ENCODE measurements at regions not wholly inside any gene's neighbourhood (a gene's known extent, or its start where the extent isn't known, plus 50 kb on each side); places are given as distances from the start of the nearest gene placed in this dataset.

DNA sequence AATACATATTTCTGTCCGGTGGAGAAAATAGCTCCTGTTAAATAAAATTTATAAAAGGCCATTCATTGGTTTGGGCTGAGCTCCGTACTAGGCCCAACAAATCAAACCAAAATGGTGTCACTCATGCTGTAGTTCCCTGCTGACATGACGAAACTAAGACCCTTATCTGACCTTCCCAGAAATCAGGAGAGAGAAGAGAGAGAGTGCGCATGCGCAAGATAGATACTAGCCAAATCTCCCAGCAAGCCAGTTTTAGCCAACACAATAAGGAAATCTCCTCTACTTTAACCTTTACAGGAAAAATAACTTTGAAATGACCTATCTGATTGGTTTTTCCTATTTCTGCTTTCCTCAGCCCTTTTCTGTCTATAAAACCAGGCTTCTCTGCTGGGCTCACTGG lies 152.7 kb upstream of the RMST start:
- Mint-ChIP-seq H3K4me1 (peaks cover 4% of the 10 kb centered on the region), H3K9me3 (peaks cover 0 to 1% (median 0%) of the 10 kb centered on the region in 7 donors), H3K27ac (no peak overlapping the region), H3K36me3 (no peaks in the 10 kb centered on the region), H3K27me3 (ENCODE audit: low read depth in 3 of 3) (peaks cover 0 to 5% (median 2%) of the 10 kb centered on the region in 3 donors), H3K4me3 (no peak overlapping the region)
- no peak overlapping the region for H3K9ac ChIP-seq (ENCODE audit: insufficient read depth, low read length, poor library complexity, severe bottlenecking)
- TF ChIP-seq CTCF (IDR thresholded peaks at IDR 0.05), result no peak
- H2AFZ ChIP-seq (ENCODE audit: insufficient read depth, low read depth, low read length, poor library complexity, severe bottlenecking), result no peak overlapping the region
- H3K4me3 ChIP-seq (replicated peaks in 1 of 3; ENCODE audit: low read depth in 2 of 3, low read length in 3 of 3), result no peak overlapping the region
- H3K79me2 ChIP-seq (ENCODE audit: insufficient read depth, low read length), result no peaks in the 10 kb centered on the region
- no peak overlapping the region for H3K27ac ChIP-seq (ENCODE audit: low read depth in 1 of 2, low read length in 2 of 2)
- WGBS (ENCODE audit: insufficient coverage), result no CpG with 5 or more reads among the region's 5 CpGs
- H3K4me1 ChIP-seq (ENCODE audit: control insufficient read depth in 1 of 2, insufficient read depth in 2 of 2, low read length in 2 of 2), result peaks cover 5 to 6% of the 10 kb centered on the region in 2 donors
- H3K27me3 ChIP-seq (ENCODE audit: control insufficient read depth in 2 of 2, insufficient read depth in 2 of 2, low read length in 2 of 2), result peaks cover 0 to 2% of the 10 kb centered on the region in 2 donors
- no peaks in the 10 kb centered on the region for H3K36me3 ChIP-seq (replicated peaks in 1 of 2; ENCODE audit: control insufficient read depth in 1 of 2, insufficient read depth in 2 of 2, low read length in 2 of 2)
- H4K20me1 ChIP-seq (ENCODE audit: insufficient read depth, low read length), result no peaks in the 10 kb centered on the region
- H3K4me2 ChIP-seq (replicated peaks; ENCODE audit: extremely low read depth, low read length, poor library complexity, severe bottlenecking), result no peak overlapping the region
- intact Hi-C loops (cut with micrococcal nuclease), result no loop called here
- no peak for DNase-seq
- no peaks in the 10 kb centered on the region for H3K9me3 ChIP-seq (replicated peaks in 1 of 2; ENCODE audit: control insufficient read depth in 1 of 2, insufficient read depth in 1 of 2, low read length in 2 of 2)

- 67% methylated on average over 1 of the region's 3 CpGs for WGBS (ENCODE audit: insufficient coverage)
- Mint-ChIP-seq H3K4me3 (no peak overlapping the region), H3K27ac (no peak overlapping the region), H3K9me3 (no peaks in the 10 kb centered on the region), H3K27me3 (ENCODE audit: low read depth in 3 of 3) (peaks cover 0 to 5% (median 2%) of the 10 kb centered on the region in 3 donors), H3K4me1 (no peaks in the 10 kb centered on the region), H3K36me3 (no peaks in the 10 kb centered on the region)
- no peak for DNase-seq
- H3K79me2 ChIP-seq (ENCODE audit: insufficient read depth, low read length), result no peaks in the 10 kb centered on the region
- H3K9ac ChIP-seq (ENCODE audit: insufficient read depth, low read length, poor library complexity, severe bottlenecking), result no peak overlapping the region
- no peaks in the 10 kb centered on the region for H4K20me1 ChIP-seq (ENCODE audit: insufficient read depth, low read length)
- peaks cover 0 to 2% of the 10 kb centered on the region in 2 donors for H3K27me3 ChIP-seq (ENCODE audit: control insufficient read depth in 2 of 2, insufficient read depth in 2 of 2, low read length in 2 of 2)
- no peak overlapping the region for H3K4me2 ChIP-seq (replicated peaks; ENCODE audit: extremely low read depth, low read length, poor library complexity, severe bottlenecking)
- TF ChIP-seq CTCF (IDR thresholded peaks at IDR 0.05), result no peak
- H3K4me1 ChIP-seq (ENCODE audit: control insufficient read depth in 1 of 2, insufficient read depth in 2 of 2, low read length in 2 of 2), result no peaks in the 10 kb centered on the region
- no peaks in the 10 kb centered on the region for H3K9me3 ChIP-seq (replicated peaks in 1 of 2; ENCODE audit: control insufficient read depth in 1 of 2, insufficient read depth in 1 of 2, low read length in 2 of 2)
- H3K4me3 ChIP-seq (replicated peaks in 1 of 3; ENCODE audit: low read depth in 2 of 3, low read length in 3 of 3), result no peak overlapping the region
- no peak overlapping the region for H3K27ac ChIP-seq (ENCODE audit: low read depth in 1 of 2, low read length in 2 of 2)
- intact Hi-C loops (cut with micrococcal nuclease), result no loop called here
- no peaks in the 10 kb centered on the region for H3K36me3 ChIP-seq (replicated peaks in 1 of 2; ENCODE audit: control insufficient read depth in 1 of 2, insufficient read depth in 2 of 2, low read length in 2 of 2)
- H2AFZ ChIP-seq (ENCODE audit: insufficient read depth, low read depth, low read length, poor library complexity, severe bottlenecking), result no peak overlapping the region
Observed at GRCh38 chr12:97312570-97313135, 150.0 kb upstream of the RMST start.
